ENCODE measurements at regions not wholly inside any gene's neighbourhood (a gene's known extent, or its start where the extent isn't known, plus 50 kb on each side); places are given as distances from the start of the nearest gene placed in this dataset.

- H3K4me1 ChIP-seq (ENCODE audit: control insufficient read depth in 1 of 2, low read depth in 2 of 2), result no peaks in the 10 kb centered on the region
- ATAC-seq (ENCODE audit: insufficient number of reproducible peaks, low FRiP score, low read depth) (no peak), DNase-seq (ENCODE audit: low spot score) (no peak)
- H3K4me3 ChIP-seq, result no peak overlapping the region
- H3K27ac ChIP-seq, result no peak overlapping the region
- TF ChIP-seq, protein P1, sequence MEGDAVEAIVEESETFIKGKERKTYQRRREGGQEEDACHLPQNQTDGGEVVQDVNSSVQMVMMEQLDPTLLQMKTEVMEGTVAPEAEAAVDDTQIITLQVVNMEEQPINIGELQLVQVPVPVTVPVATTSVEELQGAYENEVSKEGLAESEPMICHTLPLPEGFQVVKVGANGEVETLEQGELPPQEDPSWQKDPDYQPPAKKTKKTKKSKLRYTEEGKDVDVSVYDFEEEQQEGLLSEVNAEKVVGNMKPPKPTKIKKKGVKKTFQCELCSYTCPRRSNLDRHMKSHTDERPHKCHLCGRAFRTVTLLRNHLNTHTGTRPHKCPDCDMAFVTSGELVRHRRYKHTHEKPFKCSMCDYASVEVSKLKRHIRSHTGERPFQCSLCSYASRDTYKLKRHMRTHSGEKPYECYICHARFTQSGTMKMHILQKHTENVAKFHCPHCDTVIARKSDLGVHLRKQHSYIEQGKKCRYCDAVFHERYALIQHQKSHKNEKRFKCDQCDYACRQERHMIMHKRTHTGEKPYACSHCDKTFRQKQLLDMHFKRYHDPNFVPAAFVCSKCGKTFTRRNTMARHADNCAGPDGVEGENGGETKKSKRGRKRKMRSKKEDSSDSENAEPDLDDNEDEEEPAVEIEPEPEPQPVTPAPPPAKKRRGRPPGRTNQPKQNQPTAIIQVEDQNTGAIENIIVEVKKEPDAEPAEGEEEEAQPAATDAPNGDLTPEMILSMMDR (IDR thresholded peaks at IDR 0.05), result no peak
- no peaks in the 10 kb centered on the region for H3K36me3 ChIP-seq
- no peaks in the 10 kb centered on the region for H3K27me3 ChIP-seq (replicated peaks; ENCODE audit: insufficient read depth)
- no peaks in the 10 kb centered on the region for H3K9me3 ChIP-seq
Measured at GRCh38 chr21:20667931-20668330, 330.3 kb upstream of the NCAM2 start.

DNA sequence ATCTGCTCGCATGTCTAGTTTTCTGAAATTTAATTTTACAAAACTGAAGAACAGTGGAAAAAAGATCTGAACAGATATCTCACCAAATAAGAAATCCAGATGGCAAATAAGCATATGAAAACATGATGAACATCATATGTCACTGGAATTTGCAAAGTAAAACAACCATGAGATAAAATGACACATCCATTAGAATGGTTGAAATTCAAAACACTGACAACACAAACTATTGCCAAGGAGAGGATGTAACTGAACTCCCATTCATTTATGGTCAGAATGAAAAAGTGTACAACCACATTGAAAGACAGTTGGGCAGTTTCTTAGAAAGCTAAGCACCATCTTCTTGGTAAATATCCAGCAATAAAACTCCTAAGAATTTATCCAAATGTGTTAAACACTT is 312.7 kb upstream of the NCAM2 start:
- TF ChIP-seq, protein P1 (IDR thresholded peaks at IDR 0.05), result no peak
- Histone ChIP-seq H3K27ac (no peak overlapping the region), H3K4me3 (no peak overlapping the region), H3K27me3 (replicated peaks; ENCODE audit: insufficient read depth) (no peaks in the 10 kb centered on the region), H3K36me3 (no peaks in the 10 kb centered on the region), H3K9me3 (no peaks in the 10 kb centered on the region), H3K4me1 (ENCODE audit: control insufficient read depth in 1 of 2, low read depth in 2 of 2) (no peaks in the 10 kb centered on the region)
- no peak for DNase-seq (ENCODE audit: low spot score)
- ATAC-seq (ENCODE audit: insufficient number of reproducible peaks, low FRiP score, low read depth), result no peak

DNA sequence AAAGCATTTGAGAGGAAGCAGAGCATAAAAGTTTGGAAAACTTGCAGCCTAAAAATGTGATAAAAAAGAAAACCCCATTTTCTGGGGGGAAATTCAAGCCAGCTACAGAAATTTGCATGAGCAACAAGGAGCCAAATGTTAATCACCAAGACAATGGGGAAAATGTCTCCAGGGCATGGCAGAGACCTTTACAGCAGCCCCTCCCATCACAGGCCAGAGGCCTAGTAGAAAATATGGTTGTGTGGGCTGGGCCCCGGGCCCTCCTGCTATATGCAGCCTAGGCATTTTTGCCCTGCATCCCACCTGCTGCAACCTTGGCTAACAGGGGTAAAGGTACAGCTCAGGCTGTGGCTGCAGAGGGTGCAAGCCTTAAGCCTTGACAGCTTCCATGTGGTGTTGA is 299.6 kb upstream of the NCAM2 start:
- Histone ChIP-seq H3K9me3 (no peaks in the 10 kb centered on the region), H3K4me3 (no peak overlapping the region), H3K4me1 (ENCODE audit: control insufficient read depth in 1 of 2, low read depth in 2 of 2) (no peaks in the 10 kb centered on the region), H3K27ac (no peak overlapping the region), H3K36me3 (no peaks in the 10 kb centered on the region), H3K27me3 (replicated peaks; ENCODE audit: insufficient read depth) (no peaks in the 10 kb centered on the region)
- no peak for DNase-seq (ENCODE audit: low spot score)
- ATAC-seq (ENCODE audit: insufficient number of reproducible peaks, low FRiP score, low read depth), result no peak
- TF ChIP-seq, protein P1 (IDR thresholded peaks at IDR 0.05), result no peak

DNA sequence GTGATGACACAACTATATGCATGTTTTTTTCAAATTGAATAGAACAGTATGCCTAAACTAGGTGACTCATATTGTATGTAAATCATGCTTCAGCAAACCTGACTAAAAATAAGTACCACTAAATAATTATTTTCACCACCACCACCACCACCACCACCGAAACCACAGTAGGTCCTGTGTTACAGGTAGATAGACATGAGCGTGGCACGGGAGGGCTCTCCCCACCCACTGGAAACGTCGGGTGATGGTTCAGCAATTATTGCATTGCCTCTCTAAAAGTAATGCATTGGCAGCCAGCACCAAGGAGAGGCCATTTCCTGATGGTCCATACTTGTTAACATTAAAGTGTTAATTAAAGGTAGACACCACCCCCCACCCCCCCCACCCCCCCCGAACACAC is 297.0 kb upstream of the NCAM2 start:
- ATAC-seq (ENCODE audit: insufficient number of reproducible peaks, low FRiP score, low read depth) (no peak), DNase-seq (ENCODE audit: low spot score) (no peak)
- no peak overlapping the region for H3K27ac ChIP-seq
- no peaks in the 10 kb centered on the region for H3K9me3 ChIP-seq
- H3K4me1 ChIP-seq (ENCODE audit: control insufficient read depth in 1 of 2, low read depth in 2 of 2), result no peaks in the 10 kb centered on the region
- no peaks in the 10 kb centered on the region for H3K27me3 ChIP-seq (replicated peaks; ENCODE audit: insufficient read depth)
- H3K4me3 ChIP-seq, result no peak overlapping the region
- TF ChIP-seq, protein P1 (IDR thresholded peaks at IDR 0.05), result no peak
- H3K36me3 ChIP-seq, result no peaks in the 10 kb centered on the region

DNA sequence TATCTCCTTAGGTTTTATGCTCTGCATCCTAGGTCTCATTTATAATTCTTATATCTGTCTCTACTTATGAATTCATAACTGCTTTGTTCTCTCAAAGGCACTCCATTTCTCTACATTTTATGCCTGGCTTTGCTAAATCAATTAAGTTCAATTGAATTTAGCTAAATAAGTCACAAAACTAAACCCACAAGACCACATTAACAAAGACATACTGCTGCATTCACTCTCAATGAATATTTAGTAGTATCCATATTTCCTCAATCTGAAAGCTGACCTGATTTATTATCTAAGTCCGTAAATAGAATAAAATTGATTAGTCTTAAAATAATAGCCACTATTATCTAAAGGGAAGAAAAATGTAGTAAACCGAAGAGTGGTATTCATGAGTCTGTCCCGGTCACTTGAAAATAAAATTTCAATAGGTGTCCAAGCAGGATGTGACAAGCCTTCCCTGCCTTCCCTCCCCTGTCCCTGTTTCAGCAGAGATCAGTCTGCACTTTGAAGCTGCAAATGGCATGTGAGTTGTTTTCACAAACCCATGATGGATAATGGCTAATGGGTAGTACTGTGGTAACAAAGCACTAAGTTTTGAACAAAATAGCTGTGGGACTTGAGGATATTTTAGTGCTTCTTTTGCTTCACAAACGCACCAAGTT is 295.0 kb upstream of the NCAM2 start:
- no peak overlapping the region for H3K27ac ChIP-seq
- no peaks in the 10 kb centered on the region for H3K9me3 ChIP-seq
- no peaks in the 10 kb centered on the region for H3K4me1 ChIP-seq (ENCODE audit: control insufficient read depth in 1 of 2, low read depth in 2 of 2)
- no peaks in the 10 kb centered on the region for H3K27me3 ChIP-seq (replicated peaks; ENCODE audit: insufficient read depth)
- H3K36me3 ChIP-seq, result no peaks in the 10 kb centered on the region
- DNase-seq (ENCODE audit: low spot score), result no peak
- H3K4me3 ChIP-seq, result no peak overlapping the region
- TF ChIP-seq, protein P1 (IDR thresholded peaks at IDR 0.05), result no peak
- ATAC-seq (ENCODE audit: insufficient number of reproducible peaks, low FRiP score, low read depth), result no peak
